B cell (primary cell): ENCODE measurements at regions not wholly inside any gene's neighbourhood (a gene's known extent, or its start where the extent isn't known, plus 50 kb on each side); places are given as distances from the start of the nearest gene placed in this dataset.
"Not testable (repeated sequence)": the region's sequence is repeated elsewhere in the genome, so short reads cannot be mapped to it uniquely, and the experiment has no call there.

Source experiments
- EZH2 ChIP-seq: IDR thresholded peaks from 2 replicates; pipeline ENCODE4 v1.6.1; 2012; ENCODE audit warnings: borderline replicate concordance, low read depth, mild to moderate bottlenecking, moderate library complexity, low read length; ENCODE audit not compliant: insufficient read depth, poor library complexity, severe bottlenecking
- TF ChIP-seq, protein P1 (sequence below): fragments of 200-600 bp; IDR thresholded peaks from one replicate; pipeline ENCODE4 v1.8.0; 2022; ENCODE audit warnings: antibody characterized with exemption, mild to moderate bottlenecking

DNA sequence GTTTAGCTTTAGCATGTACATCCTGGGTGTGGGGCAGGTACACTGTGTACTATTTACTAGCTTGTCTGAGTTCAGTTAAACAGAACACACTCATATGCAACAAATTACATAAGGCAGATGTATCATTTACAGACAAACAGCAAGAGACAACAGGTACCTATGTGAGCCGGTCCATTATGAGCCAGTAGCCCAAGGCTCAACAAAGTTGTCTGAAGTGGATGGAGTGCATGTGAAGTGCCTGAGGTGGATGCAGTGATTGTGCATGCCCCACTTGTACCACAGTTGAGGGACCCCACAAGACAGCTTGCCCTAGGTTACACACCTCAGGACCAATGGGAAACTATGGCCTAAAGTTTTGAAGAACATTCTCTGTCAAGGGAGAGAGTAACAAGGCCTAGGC is 677.3 kb upstream of the TPTE start:
- TF ChIP-seq, protein P1, sequence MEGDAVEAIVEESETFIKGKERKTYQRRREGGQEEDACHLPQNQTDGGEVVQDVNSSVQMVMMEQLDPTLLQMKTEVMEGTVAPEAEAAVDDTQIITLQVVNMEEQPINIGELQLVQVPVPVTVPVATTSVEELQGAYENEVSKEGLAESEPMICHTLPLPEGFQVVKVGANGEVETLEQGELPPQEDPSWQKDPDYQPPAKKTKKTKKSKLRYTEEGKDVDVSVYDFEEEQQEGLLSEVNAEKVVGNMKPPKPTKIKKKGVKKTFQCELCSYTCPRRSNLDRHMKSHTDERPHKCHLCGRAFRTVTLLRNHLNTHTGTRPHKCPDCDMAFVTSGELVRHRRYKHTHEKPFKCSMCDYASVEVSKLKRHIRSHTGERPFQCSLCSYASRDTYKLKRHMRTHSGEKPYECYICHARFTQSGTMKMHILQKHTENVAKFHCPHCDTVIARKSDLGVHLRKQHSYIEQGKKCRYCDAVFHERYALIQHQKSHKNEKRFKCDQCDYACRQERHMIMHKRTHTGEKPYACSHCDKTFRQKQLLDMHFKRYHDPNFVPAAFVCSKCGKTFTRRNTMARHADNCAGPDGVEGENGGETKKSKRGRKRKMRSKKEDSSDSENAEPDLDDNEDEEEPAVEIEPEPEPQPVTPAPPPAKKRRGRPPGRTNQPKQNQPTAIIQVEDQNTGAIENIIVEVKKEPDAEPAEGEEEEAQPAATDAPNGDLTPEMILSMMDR = not testable (repeated sequence)
- TF ChIP-seq EZH2 = not testable (repeated sequence)
